Fibroblast of the aortic adventitia (primary cell): ENCODE measurements at regions not wholly inside any gene's neighbourhood (a gene's known extent, or its start where the extent isn't known, plus 50 kb on each side); places are given as distances from the start of the nearest gene placed in this dataset.

Experiments used
- DNase-seq: peaks from one replicate; pipeline ENCODE4 v3.0.0-alpha.2; 2010; ENCODE audit warnings: low read depth
- H3K4me3 ChIP-seq: 2 replicates; pipeline ENCODE4 v1.5.1; 2011; ENCODE audit warnings: low read depth, mild to moderate bottlenecking, control low read depth, low read length, moderate library complexity
- CTCF ChIP-seq: IDR thresholded peaks from 2 replicates; pipeline ENCODE4 v1.5.1; 2011; ENCODE audit warnings: mild to moderate bottlenecking, low read length, control low read depth, inconsistent platforms; ENCODE audit not compliant: insufficient read depth

GRCh38 chr1:114336360-114336759 is 174.6 kb downstream of the TRIM33 start:
- DNase-seq = no peak
- TF ChIP-seq CTCF = no peak
- no peak overlapping the region for H3K4me3 ChIP-seq

GRCh38 chr1:114335273-114335672 is 175.7 kb downstream of the TRIM33 start:
- no peak for DNase-seq
- no peak overlapping the region for H3K4me3 ChIP-seq
- no peak for TF ChIP-seq CTCF

GRCh38 chr1:114334297-114334696 is 176.7 kb downstream of the TRIM33 start:
- DNase-seq = no peak
- TF ChIP-seq CTCF = no peak
- H3K4me3 ChIP-seq = no peak overlapping the region

DNA sequence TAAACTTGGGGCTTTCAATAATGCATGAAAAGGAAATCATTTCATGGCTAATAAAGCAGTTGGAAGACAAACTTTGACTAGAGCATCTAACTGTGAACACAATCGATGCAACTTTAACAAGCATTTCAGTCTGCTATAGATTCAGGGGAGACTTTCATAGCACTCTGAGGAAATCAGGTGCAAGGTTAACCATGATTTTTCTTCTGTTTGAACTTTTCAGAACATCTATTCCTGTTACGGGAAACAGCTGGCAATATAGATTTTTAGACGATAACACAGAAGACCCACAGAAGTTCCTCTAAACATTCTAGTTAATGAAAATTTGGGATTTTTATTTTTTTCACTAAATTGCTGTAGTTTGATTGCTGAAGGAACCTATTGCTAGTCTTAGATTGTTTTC is 177.3 kb downstream of the TRIM33 start:
- no peak overlapping the region for H3K4me3 ChIP-seq
- TF ChIP-seq CTCF = no peak
- no peak for DNase-seq

GRCh38 chr1:114331936-114332335 is 178.3 kb upstream of the SYT6 start:
- no peak overlapping the region for H3K4me3 ChIP-seq
- DNase-seq = no peak
- TF ChIP-seq CTCF = no peak

DNA sequence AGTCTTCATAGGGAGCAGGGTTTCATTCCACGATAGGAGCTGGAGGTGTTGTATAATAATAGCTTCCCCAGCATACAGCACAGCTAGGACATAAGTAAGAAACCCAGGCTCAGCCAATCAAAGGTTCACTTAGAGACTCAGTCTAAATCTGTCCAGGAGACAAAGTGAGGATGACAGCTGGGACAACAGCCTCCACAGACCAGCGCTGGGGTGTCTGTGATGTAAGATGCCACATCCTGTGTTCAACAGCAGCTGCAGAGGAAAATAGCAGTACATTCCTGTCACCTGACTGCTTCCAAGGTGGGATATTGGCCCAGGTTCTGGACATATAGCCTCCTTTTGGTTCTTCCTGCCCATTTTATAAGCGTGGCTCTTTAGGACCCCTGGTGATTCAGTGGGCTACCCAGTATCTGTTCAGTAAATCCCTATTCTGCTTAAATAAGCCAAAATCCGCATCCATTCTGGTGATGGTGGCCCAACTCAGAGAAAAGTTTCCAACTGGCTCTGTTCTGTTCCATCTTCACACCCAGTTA is 176.8 kb upstream of the SYT6 start:
- H3K4me3 ChIP-seq = no peak overlapping the region
- TF ChIP-seq CTCF = no peak
- DNase-seq = no peak

DNA sequence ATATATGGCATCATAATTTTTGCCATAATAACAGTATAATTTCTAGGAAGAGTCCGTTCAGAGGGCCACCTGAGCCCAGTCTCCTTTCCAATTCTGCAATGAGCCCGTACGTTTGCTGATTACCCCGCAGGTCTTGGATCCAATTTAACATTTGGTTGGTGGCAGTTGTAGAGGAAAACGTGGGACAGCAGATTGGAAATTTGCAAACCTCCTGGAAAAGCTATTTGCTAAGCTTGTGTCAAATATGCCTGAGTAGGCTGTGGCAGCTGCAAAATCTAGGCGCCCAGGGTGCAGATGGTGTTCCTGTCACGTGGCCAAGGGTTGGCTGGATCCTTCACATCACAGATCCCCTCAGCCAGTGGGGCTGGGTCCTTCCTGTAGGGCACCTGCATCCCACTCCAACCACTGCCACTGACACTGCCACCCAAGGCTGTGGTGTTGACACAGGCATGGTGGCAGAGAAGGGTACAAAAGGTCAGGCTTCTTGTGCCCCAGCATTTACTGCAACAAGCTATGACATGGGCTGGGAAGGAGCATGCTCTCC is 174.8 kb upstream of the SYT6 start:
- no peak for DNase-seq
- no peak overlapping the region for H3K4me3 ChIP-seq
- no peak for TF ChIP-seq CTCF
